Islet of Langerhans (tissue), 1 donor: ENCODE measurements at regions not wholly inside any gene's neighbourhood (a gene's known extent, or its start where the extent isn't known, plus 50 kb on each side); places are given as distances from the start of the nearest gene placed in this dataset.
A peak's percentile ranks its signal among the peaks of the same experiment; 100 is the strongest.
"Not testable (repeated sequence)": the region's sequence is repeated elsewhere in the genome, so short reads cannot be mapped to it uniquely, and the experiment has no call there.

Experiments
- FAIRE-seq: peaks from one replicate; lab custom pipeline; 2011; peaks lifted over from hg19 to GRCh38; lab: Jason Lieb, UNC

DNA sequence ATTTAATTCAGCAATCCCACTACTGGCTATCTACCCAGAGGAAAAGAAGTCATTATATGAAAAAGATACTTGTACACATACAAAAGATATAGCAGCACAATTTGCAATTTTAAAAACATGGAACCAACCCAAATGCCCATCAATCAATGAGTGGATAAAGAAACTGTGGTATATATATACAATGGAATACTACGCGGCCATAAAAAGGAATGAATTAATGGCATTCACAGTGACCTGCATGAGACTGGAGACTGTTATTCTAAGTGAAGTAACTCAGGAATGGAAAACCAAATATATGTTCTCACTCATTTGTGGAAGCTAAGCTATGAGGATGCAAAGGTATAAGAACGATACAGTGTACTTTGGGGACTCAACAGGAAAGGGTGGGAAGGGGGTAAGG is 102.8 kb upstream of the KCNMA1 start:
- not testable (repeated sequence) for FAIRE-seq

- no peak for FAIRE-seq
Measured at GRCh38 chr10:77738496-77739158, 101.0 kb upstream of the KCNMA1 start.

- no peak for FAIRE-seq
Measured at GRCh38 chr10:77737608-77738007, 100.0 kb upstream of the KCNMA1 start.

DNA sequence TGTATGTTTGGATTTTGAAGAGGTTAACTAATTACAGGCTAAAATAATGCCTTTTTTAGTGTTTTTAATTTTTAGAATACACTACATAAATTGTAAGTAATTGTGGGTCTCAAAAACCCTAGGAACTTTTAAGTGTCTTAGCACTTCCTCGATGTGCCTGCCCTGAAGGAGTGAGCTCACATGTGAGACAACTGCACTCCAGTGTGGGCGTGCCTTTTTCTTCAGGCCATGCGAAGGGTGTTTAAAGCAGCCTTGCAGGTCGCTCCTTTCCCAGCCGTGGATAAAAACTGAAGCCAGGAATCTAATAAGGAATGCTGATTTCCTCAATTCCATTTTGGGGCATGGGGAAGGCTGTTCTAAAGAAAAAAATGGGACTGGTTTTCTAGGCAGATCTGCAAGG is 97.5 kb upstream of the KCNMA1 start:
- FAIRE-seq, result not testable (repeated sequence)

- FAIRE-seq, result no peak
Measured at GRCh38 chr10:77732213-77733003, 94.8 kb upstream of the KCNMA1 start.

DNA sequence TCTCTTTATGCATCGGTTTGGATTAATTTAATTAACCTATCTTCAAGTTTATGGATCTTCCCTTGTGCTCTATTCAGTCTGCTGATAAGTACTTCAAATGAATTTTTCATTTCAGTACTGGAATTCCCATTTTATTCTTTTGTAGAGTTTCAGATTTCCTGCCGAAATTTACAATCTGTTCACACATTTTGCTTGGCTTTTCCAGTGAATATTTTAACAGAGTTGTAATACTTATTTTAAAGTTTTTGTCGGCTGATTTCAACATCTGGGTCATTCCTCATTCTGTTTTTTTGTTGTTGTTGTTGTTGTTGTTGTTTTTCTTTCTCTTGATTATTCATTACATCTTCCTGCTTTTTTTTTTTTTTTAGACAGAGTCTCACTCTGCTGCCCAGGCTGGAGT is 89.9 kb upstream of the KCNMA1 start:
- FAIRE-seq, result peak; percentile 17

- no peak for FAIRE-seq
Measured at GRCh38 chr10:77726732-77727131, 89.1 kb upstream of the KCNMA1 start.

DNA sequence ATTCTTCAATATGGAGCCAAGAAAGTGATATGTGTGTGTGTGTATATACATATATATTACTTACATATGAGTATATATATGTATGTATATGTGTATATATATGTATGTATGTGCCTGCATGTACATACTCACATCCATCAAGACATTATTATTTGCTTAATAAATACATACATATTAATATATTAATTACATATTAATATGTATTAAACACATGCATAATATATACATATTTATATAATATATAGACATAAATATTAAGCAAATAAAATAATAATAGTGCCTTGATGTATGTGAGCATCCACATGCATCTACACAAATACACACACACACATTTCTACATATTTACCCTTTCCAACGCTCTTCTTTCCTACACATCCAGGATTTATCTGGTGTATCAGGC is 88.7 kb upstream of the KCNMA1 start:
- no peak for FAIRE-seq

DNA sequence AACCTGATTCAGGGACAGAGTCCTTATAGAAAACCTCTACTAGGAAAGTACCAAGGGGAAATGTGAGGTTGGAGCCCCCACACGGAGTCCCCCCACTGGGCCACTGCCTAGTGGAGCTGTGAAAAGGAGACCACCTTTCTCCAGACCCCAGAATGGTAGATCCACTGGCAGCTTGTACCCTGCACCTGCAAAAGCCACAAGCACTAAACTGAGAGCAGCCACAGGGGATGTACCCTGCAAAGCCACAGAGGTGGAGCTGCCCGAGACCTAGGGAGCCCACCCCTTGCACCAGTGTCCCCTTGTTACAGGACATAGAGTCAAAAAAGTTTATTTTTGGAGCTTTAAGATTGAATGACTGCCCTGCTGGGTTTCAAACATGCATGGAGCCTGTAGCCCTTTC is 87.2 kb upstream of the KCNMA1 start:
- FAIRE-seq, result no peak

GRCh38 chr10:77723376-77723775 is 85.8 kb upstream of the KCNMA1 start:
- FAIRE-seq, result no peak

- not testable (repeated sequence) for FAIRE-seq
Measured at GRCh38 chr10:77722956-77723355, 85.3 kb upstream of the KCNMA1 start.

DNA sequence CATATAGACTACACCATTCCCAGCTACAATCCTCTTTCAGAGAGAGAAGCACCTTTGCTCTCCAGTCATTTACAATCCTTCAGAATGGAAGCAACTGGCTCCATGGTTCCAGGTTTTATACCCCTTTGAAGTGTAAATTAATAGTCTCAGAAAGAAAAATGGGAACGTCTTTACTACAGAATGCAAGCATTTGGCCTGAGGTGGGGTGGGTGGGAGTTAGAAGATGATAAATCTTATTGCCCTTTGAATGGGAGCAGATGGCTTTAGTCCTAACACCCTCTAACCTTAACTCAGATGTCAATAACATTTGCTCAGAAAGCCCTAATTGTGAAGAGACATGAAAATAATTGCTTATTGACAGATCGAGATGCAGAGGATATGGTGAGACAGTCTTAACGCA is 84.2 kb upstream of the KCNMA1 start:
- FAIRE-seq, result no peak

- FAIRE-seq, result no peak
Measured at GRCh38 chr10:77718957-77719356, 81.3 kb upstream of the KCNMA1 start.

DNA sequence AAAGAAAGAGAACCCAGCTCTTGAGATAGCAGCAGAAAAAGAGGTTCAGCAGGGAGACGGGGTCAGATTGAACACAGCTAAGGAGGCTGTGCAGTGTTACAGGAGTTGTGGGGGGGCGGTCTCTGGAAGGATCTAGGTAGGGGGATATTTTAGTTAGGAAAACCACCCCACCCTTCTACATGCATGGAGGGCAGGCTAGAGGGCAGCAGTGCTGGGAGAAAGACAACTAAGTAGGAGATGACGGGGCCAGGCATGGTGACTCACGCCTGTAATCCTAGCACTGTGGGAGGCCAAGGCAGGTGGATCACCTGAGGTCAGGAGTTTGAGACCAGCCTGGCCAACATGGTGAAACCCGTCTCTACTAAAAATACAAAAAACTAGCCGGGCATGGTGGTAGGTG is 80.7 kb upstream of the KCNMA1 start:
- not testable (repeated sequence) for FAIRE-seq

DNA sequence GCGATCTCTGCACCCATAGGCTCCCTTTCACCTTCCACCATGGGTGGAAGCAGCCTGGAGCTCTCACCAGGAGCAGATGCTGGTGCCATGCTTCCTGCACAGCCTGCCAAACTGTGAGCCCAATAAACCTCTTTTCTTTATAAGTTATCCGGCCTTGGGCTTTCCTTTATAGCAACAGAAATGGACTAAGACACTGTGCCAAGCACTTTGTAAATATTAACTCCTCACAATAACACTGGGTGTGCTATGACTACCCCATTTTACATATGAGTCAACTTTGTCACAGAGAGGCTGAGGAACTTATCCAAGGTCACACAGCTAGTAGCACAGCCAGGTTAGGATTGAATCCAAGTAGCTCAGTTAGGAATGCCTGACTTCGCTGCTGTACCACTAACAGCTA is 79.7 kb upstream of the KCNMA1 start:
- FAIRE-seq, result no peak

DNA sequence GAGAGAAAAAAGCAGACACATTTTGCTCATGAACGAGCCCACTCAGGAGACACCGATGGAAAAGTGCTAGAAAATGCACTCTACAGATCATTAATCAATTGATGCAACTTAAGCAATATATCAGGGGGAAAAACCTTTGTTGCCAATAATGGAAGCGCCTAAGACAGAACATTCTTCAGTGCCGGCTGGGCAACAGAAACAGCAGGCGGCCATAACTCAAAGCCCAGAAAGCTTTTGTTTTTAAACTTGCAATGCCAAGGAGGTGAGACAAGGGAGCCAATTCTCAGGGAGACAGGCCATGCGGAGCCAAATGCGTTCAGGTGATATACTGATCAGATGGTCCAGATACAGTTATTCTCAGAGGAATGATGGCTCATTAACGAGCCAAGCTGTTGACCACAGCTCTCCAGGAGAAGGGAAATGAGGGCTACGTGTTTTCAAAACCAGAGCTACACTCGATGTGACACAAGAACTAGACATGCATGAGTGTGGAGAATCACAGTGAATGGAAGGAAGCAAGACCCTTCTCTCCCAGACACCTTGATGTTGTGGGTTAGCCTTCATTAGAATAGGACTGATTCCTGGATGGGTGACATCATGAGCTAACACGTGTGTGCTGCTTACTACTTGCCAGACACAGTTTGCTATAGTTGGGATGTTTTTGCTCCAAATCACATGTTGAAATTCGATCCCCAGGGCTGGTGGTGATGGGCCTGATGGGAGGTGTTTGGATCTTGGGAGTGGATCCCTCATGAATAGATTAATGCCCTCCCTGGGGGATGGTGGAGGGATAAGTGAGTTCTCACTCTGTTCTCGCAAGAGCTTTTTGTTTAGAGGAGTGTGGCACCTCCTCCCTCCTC is 79.1 kb upstream of the KCNMA1 start:
- no peak for FAIRE-seq

GRCh38 chr10:77715536-77715935 is 77.9 kb upstream of the KCNMA1 start:
- no peak for FAIRE-seq

GRCh38 chr10:77715088-77715487 is 77.5 kb upstream of the KCNMA1 start:
- no peak for FAIRE-seq

DNA sequence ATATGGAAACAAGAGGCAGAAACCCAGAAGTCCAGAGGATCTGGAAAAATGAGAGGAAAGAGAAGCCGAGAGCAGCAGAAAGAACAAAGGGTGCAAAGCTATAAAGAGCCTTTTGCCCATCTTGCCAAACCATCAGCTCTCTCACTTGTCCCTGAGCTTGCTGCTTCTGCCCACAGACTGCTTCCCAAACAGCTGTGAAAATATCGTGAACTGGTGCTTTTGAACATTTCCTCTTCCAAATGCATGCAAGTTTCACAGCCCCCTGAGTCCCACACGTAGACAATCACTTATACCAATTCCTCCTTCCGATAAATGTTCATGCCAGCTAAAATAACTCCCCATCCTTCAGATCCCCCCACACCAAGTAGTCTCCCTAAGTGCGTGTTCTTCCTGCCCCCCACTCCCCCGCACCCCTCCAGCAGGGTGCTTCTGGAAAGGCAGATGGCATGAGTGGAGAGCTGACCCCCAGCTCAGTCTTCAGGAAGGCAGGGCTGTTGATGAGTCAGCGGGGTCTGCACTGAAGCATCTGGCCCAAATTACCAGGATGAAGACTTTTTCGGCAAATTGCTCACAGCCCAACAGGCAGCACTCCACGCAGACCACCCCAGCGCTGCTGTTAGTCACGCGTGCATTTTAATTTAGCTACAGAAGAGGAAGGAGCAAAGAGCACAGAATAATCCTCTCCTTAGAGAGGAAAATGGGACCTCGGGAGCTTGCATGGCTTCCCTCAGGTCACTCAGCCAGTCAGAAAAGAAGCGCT is 76.1 kb upstream of the KCNMA1 start:
- FAIRE-seq, result no peak

DNA sequence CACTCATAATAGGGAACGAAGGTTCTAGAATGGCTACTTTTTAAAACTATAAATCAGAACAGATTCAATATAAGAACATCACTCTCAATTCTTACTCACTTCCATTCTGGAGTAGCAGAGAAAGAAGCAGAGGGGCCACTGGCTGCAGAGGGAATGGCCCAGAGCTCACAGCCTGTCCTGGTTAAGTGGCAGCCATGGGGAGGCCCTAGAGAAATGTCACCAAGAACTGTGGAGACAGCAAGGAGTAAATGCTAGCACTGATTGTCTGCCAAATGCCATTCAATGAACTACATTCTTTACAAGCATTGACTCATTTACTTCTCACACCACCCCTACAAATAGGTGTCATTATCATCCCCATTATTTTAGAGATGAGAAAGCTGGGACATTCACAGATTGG is 74.6 kb upstream of the KCNMA1 start:
- no peak for FAIRE-seq

DNA sequence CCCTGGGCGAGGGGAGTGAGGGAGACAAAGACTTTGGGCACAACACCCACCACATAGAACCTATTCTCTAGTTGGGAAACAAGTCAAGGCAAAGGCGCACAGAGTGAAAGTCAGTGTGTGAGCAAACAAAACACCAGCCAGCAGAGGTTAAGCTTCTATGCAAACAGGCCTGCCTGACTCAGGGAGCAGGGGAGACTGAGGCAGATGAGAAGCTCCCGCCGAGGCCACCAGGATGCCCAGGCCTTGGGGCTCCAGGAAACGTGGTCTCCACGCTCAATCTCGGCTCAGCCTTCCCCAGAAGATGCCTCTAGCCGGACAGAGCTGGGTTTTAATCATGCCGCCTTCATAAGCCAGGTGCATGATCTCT is 74.1 kb upstream of the KCNMA1 start:
- no peak for FAIRE-seq
